ENCODE measurements at regions not wholly inside any gene's neighbourhood (a gene's known extent, or its start where the extent isn't known, plus 50 kb on each side); places are given as distances from the start of the nearest gene placed in this dataset.
"Not testable (repeated sequence)": the region's sequence is repeated elsewhere in the genome, so short reads cannot be mapped to it uniquely, and the experiment has no call there.

GRCh38 chr5:91787718-91788117, 404.6 kb upstream of the ARRDC3 start:
- ATAC-seq (no peak), DNase-seq (no peak)
- Histone ChIP-seq H3K4me3 (no peak overlapping the region), H3K9me3 (no peaks in the 10 kb centered on the region), H3K4me1 (ENCODE audit: low read depth) (no peaks in the 10 kb centered on the region), H3K36me3 (ENCODE audit: low read depth) (no peaks in the 10 kb centered on the region)
- TF ChIP-seq, protein P1, sequence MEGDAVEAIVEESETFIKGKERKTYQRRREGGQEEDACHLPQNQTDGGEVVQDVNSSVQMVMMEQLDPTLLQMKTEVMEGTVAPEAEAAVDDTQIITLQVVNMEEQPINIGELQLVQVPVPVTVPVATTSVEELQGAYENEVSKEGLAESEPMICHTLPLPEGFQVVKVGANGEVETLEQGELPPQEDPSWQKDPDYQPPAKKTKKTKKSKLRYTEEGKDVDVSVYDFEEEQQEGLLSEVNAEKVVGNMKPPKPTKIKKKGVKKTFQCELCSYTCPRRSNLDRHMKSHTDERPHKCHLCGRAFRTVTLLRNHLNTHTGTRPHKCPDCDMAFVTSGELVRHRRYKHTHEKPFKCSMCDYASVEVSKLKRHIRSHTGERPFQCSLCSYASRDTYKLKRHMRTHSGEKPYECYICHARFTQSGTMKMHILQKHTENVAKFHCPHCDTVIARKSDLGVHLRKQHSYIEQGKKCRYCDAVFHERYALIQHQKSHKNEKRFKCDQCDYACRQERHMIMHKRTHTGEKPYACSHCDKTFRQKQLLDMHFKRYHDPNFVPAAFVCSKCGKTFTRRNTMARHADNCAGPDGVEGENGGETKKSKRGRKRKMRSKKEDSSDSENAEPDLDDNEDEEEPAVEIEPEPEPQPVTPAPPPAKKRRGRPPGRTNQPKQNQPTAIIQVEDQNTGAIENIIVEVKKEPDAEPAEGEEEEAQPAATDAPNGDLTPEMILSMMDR (IDR thresholded peaks at IDR 0.05): no peak
- intact Hi-C loops (cut with DNase I, micrococcal nuclease): no loop called here

GRCh38 chr5:91777671-91778070, 394.6 kb upstream of the ARRDC3 start:
- DNase-seq: no peak
- H3K4me3 ChIP-seq: no peak overlapping the region

DNA sequence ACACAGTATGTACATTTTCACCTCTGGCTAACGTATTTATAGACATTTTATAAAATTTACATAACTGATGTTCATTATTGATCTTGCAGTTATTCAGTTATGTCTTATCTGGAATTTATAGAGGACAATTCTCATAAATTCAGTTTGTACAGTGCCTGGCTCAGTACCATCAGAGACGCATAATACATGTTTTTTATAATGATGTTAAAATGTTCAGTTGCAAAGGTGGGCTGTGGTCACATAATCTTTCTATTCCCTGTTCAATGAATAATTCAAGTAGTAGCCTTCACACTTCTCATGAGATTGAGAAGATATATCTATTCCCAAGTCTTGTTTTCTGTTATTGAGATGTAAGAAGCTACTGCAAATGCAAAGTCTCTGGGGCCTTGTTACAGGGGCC, 393.1 kb upstream of the ARRDC3 start:
- H3K4me1 ChIP-seq (ENCODE audit: low read depth): no peaks in the 10 kb centered on the region
- ATAC-seq (no peak), DNase-seq (no peak)
- no peak overlapping the region for H3K4me3 ChIP-seq
- intact Hi-C loops (cut with DNase I, micrococcal nuclease): no loop called here
- H3K9me3 ChIP-seq: no peaks in the 10 kb centered on the region
- TF ChIP-seq, protein P1 (IDR thresholded peaks at IDR 0.05): no peak
- H3K36me3 ChIP-seq (ENCODE audit: low read depth): no peaks in the 10 kb centered on the region

More at GRCh38 chr5:91777671-91778070, 394.6 kb upstream of the ARRDC3 start:
- ATAC-seq: no peak
- Histone ChIP-seq H3K9me3 (no peaks in the 10 kb centered on the region), H3K36me3 (ENCODE audit: low read depth) (no peaks in the 10 kb centered on the region), H3K4me1 (ENCODE audit: low read depth) (no peaks in the 10 kb centered on the region)
- intact Hi-C loops (cut with DNase I, micrococcal nuclease): no loop called here
- TF ChIP-seq, protein P1 (IDR thresholded peaks at IDR 0.05): no peak

GRCh38 chr5:91770400-91770799, 387.3 kb upstream of the ARRDC3 start:
- no peak for DNase-seq
- Histone ChIP-seq H3K4me1 (ENCODE audit: low read depth) (no peaks in the 10 kb centered on the region), H3K9me3 (no peaks in the 10 kb centered on the region), H3K36me3 (ENCODE audit: low read depth) (no peaks in the 10 kb centered on the region), H3K4me3 (no peak overlapping the region)
- TF ChIP-seq, protein P1 (IDR thresholded peaks at IDR 0.05): no peak
- intact Hi-C loops (cut with DNase I, micrococcal nuclease): no loop called here
- ATAC-seq: no peak

GRCh38 chr5:91757383-91757782, 374.3 kb upstream of the ARRDC3 start:
- DNase-seq; intact Hi-C loops (cut with DNase I, micrococcal nuclease); H3K4me3 ChIP-seq; H3K4me1 ChIP-seq (ENCODE audit: low read depth); ATAC-seq; H3K9me3 ChIP-seq; H3K36me3 ChIP-seq (ENCODE audit: low read depth): not testable (repeated sequence)

GRCh38 chr5:91754990-91755389, 371.9 kb upstream of the ARRDC3 start:
- Histone ChIP-seq H3K9me3 (no peaks in the 10 kb centered on the region), H3K4me1 (ENCODE audit: low read depth) (no peaks in the 10 kb centered on the region), H3K4me3 (no peak overlapping the region), H3K36me3 (ENCODE audit: low read depth) (no peaks in the 10 kb centered on the region)
- DNase-seq (no peak), ATAC-seq (no peak)
- TF ChIP-seq, protein P1 (IDR thresholded peaks at IDR 0.05): no peak
- intact Hi-C loops (cut with DNase I, micrococcal nuclease): no loop called here

DNA sequence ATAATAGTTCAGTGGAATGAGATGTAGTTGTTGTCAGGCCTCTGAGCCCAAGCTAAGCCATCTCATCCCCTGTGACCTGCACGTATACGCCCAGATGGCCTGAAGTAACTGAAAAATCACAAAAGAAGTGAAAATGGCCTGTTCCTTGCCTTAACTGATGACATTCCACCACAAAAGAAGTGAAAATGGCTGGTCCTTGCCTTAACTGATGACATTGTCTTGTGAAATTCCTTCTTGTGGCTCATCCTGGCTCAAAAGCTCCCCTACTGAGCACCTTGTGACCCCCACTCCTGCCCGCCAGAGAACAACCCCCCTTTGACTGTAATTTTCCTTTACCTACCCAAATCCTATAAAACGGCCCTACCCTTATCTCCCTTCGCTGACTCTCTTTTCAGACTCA, 361.4 kb upstream of the ARRDC3 start:
- H3K9me3 ChIP-seq; DNase-seq; ATAC-seq; H3K4me1 ChIP-seq (ENCODE audit: low read depth); H3K36me3 ChIP-seq (ENCODE audit: low read depth); intact Hi-C loops (cut with DNase I, micrococcal nuclease); H3K4me3 ChIP-seq: not testable (repeated sequence)

Data from mucosa of descending colon (tissue), 3 donors.